Heart left ventricle (tissue), 16 donors: ENCODE measurements at regions not wholly inside any gene's neighbourhood (a gene's known extent, or its start where the extent isn't known, plus 50 kb on each side); places are given as distances from the start of the nearest gene placed in this dataset.

Source experiments
- ATAC-seq, 4 donors: fragments of 200-7000 bp; cut with Tn5 transposase; one replicate each; pipeline ENCODE4 v1.9.1; 2020 to 2022; ENCODE audit warnings: moderate library complexity in 4 of 4, mild to moderate bottlenecking in 3 of 4, moderate number of reproducible peaks in 1 of 4
- DNase-seq, 5 donors: peaks; one replicate each; pipeline ENCODE4 v3.0.0-alpha.2; 2020
- H3K27ac ChIP-seq, 12 donors: fragments of 200-600 bp; sonication (generic) in 4 of 12; one replicate each; pipeline versions ENCODE4 v1.5.0 to v1.8.0; 2016 to 2022; ENCODE audit warnings: mild to moderate bottlenecking in 2 of 12
- H3K27me3 ChIP-seq, 9 donors: fragments of 200-600 bp; sonication (generic) in 2 of 9; one replicate each; pipeline versions ENCODE4 v1.5.1 to v1.8.0; 2016 to 2022; ENCODE audit warnings: mild to moderate bottlenecking in 3 of 9
- H3K36me3 ChIP-seq, 9 donors: fragments of 200-600 bp; sonication (generic) in 2 of 9; one replicate each; pipeline versions ENCODE4 v1.5.0 to v1.8.0; 2018 to 2022; ENCODE audit warnings: mild to moderate bottlenecking in 2 of 9
- H3K4me1 ChIP-seq, 12 donors: fragments of 200-600 bp; sonication (generic) in 4 of 12; one replicate each; pipeline versions ENCODE4 v1.5.0 to v1.8.0; 2016 to 2022; ENCODE audit warnings: mild to moderate bottlenecking in 3 of 12
- H3K4me3 ChIP-seq, 12 donors: fragments of 200-600 bp; sonication (generic) in 4 of 12; one replicate each; pipeline versions ENCODE4 v1.5.0 to v1.8.0; 2017 to 2022; ENCODE audit warnings: mild to moderate bottlenecking in 9 of 12, moderate library complexity in 4 of 12
- H3K9me3 ChIP-seq, 12 donors: fragments of 200-600 bp; sonication (generic) in 4 of 12; one replicate each; pipeline versions ENCODE4 v1.5.0 to v1.8.0; 2016 to 2022; ENCODE audit warnings: mild to moderate bottlenecking in 1 of 12
- CTCF ChIP-seq, 12 donors: fragments of 200-600 bp; sonication (generic) in 4 of 12; IDR thresholded peaks; one replicate each; pipeline versions ENCODE4 v1.5.0 to v1.8.0; 2018 to 2022; ENCODE audit warnings: antibody characterized with exemption in 12 of 12, mild to moderate bottlenecking in 5 of 12
- POLR2A ChIP-seq, 2 donors: fragments of 450-650 bp; IDR thresholded peaks; one replicate each; pipeline ENCODE4 v1.6.1; 2017; ENCODE audit warnings: antibody characterized with exemption in 2 of 2, mild to moderate bottlenecking in 2 of 2, moderate library complexity in 2 of 2
- WGBS, 4 donors: extraction: QIAGEN DNeasy Blood & Tissue Kit in 2 of 4; methylation state at CpG; one replicate each; pipeline versions ENCODE4 v1.1.5 to v1.1.7; 2013 to 2018; 5-methylcytosine and 5-hydroxymethylcytosine counted together
- intact Hi-C, 10 donors: fragments of 100-400 bp; cut with DNase I; formaldehyde crosslinking; loops; one replicate each; pipeline versions ENCODE4 v1.11.1 to v1.14.2; 2022
- donor health status: ischemic (EF 13 %, LVEDD 7.1; RV severe dilation, severe dysfunction).
- donor health status: healthy with polysubstance abuse.
- donor health status: DM: no; HTN: yes; CAD: no.
- donor health status: DM: no; HTN: no; CAD: no.
- donor health status: ischemic (EF 25% LVEDD 6.9; RV normal size, moderate dysfunction).
- donor health status: ischemic (EF 25% LVEDD 5.7; RV mildly dilated, moderate dysfunction).
- donor health status: healthy.
- donor health status: DM: yes; HTN: yes; CAD: no.
- donor health status: ischemic (EF 35%, LVEDD 5.7; RV mildly dilated, moderate dysfunction).
- donor health status: nonischemic (EF 11% LVEDD 7.7; RV severe dilation, severe dysfunction).
- donor health status: DM: yes; HTN: yes; CAD: no.
- donor health status: PGD.
- donor health status: ischemic (EF 29% LVEDD 5.4; RV normal size, mild dysfunction).
- donor health status: nonischemic (EF 23%, LVEDD 6.1; RV moderate dilation, normal function).

GRCh38 chr9:135392511-135392910 lies 87.1 kb upstream of the PPP1R26 start:
- no peak for DNase-seq
- intact Hi-C loops, result no loop called here
- TF ChIP-seq CTCF (IDR thresholded peaks at IDR 0.05), result no peak
- TF ChIP-seq POLR2A (IDR thresholded peaks at IDR 0.05), result no peak
- H3K27me3 ChIP-seq, result peaks cover 0 to 6% (median 0%) of the 10 kb centered on the region in 9 donors
- H3K36me3 ChIP-seq, result no peaks in the 10 kb centered on the region
- ATAC-seq, result no peak
- peaks cover 0 to 15% (median 2%) of the 10 kb centered on the region in 12 donors for H3K9me3 ChIP-seq
- no peak overlapping the region for H3K4me3 ChIP-seq
- no peak overlapping the region for H3K27ac ChIP-seq
- H3K4me1 ChIP-seq, result no peaks in the 10 kb centered on the region
- 47 to 60% (median 55%) methylated on average over 1 to 9 of the region's 9 CpGs for WGBS, 4 donors

GRCh38 chr9:135394131-135394530 lies 85.5 kb upstream of the PPP1R26 start:
- 63 to 84% (median 74%) methylated on average over 5 to 7 of the region's 7 CpGs for WGBS, 4 donors
- H3K36me3 ChIP-seq, result no peaks in the 10 kb centered on the region

GRCh38 chr9:135394699-135395645 lies 84.6 kb upstream of the PPP1R26 start:
- WGBS, 4 donors, result 85 to 93% (median 88%) methylated on average over 5 of the region's 5 CpGs
- H3K27me3 ChIP-seq, result peaks cover 0 to 21% (median 0%) of the 10 kb centered on the region in 9 donors
- TF ChIP-seq POLR2A (IDR thresholded peaks at IDR 0.05) (no peak), CTCF (IDR thresholded peaks at IDR 0.05) (no peak)
- peaks cover 0 to 15% (median 2%) of the 10 kb centered on the region in 12 donors for H3K9me3 ChIP-seq
- DNase-seq (no peak), ATAC-seq (no peak)
- H3K4me3 ChIP-seq, result no peak overlapping the region
- H3K36me3 ChIP-seq, result no peaks in the 10 kb centered on the region
- no peak overlapping the region for H3K27ac ChIP-seq
- H3K4me1 ChIP-seq, result no peaks in the 10 kb centered on the region
- intact Hi-C loops, result no loop called here

More at GRCh38 chr9:135394131-135394530, 85.5 kb upstream of the PPP1R26 start:
- Histone ChIP-seq H3K4me3 (no peak overlapping the region), H3K9me3 (peaks cover 0 to 15% (median 2%) of the 10 kb centered on the region in 12 donors), H3K4me1 (no peaks in the 10 kb centered on the region), H3K27ac (no peak overlapping the region), H3K27me3 (peaks cover 0 to 16% (median 0%) of the 10 kb centered on the region in 9 donors)
- ATAC-seq, result no peak
- intact Hi-C loops, result no loop called here
- DNase-seq, result no peak
- TF ChIP-seq CTCF (IDR thresholded peaks at IDR 0.05) (no peak), POLR2A (IDR thresholded peaks at IDR 0.05) (no peak)

GRCh38 chr9:135397142-135397541 lies 82.4 kb upstream of the PPP1R26 start:
- intact Hi-C loops, result no loop called here
- Histone ChIP-seq H3K27me3 (peaks cover 0 to 21% (median 0%) of the 10 kb centered on the region in 9 donors), H3K27ac (no peak overlapping the region), H3K4me1 (no peaks in the 10 kb centered on the region), H3K36me3 (no peaks in the 10 kb centered on the region), H3K9me3 (peaks cover 0 to 15% (median 2%) of the 10 kb centered on the region in 12 donors), H3K4me3 (no peak overlapping the region)
- TF ChIP-seq CTCF (IDR thresholded peaks at IDR 0.05), result no peak
- TF ChIP-seq POLR2A (IDR thresholded peaks at IDR 0.05), result no peak
- WGBS, 4 donors, result 90 to 94% (median 92%) methylated on average over 11 to 12 of the region's 12 CpGs
- no peak for DNase-seq
- no peak for ATAC-seq
